ENCODE measurements at regions not wholly inside any gene's neighbourhood (a gene's known extent, or its start where the extent isn't known, plus 50 kb on each side); places are given as distances from the start of the nearest gene placed in this dataset.

DNA sequence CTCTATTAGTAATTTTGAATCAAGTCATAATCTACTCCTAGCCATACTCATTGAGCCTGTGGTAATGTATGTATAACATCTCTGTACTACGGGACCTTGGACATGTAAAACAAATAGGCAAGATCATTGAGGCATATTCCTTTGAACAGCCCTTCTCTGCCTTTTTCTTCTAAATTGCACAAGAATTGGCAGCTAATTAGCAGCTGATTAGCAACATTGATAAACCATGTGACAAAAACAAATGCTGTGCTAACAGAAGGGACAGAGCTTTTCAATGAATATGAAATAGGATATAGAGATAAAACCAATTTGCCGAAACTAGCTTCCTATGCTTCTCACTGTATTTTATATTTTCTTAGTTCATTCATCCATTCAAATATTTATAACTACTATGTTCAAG is 1474.2 kb downstream of the FAM181B start:
- TF ChIP-seq, protein P1, sequence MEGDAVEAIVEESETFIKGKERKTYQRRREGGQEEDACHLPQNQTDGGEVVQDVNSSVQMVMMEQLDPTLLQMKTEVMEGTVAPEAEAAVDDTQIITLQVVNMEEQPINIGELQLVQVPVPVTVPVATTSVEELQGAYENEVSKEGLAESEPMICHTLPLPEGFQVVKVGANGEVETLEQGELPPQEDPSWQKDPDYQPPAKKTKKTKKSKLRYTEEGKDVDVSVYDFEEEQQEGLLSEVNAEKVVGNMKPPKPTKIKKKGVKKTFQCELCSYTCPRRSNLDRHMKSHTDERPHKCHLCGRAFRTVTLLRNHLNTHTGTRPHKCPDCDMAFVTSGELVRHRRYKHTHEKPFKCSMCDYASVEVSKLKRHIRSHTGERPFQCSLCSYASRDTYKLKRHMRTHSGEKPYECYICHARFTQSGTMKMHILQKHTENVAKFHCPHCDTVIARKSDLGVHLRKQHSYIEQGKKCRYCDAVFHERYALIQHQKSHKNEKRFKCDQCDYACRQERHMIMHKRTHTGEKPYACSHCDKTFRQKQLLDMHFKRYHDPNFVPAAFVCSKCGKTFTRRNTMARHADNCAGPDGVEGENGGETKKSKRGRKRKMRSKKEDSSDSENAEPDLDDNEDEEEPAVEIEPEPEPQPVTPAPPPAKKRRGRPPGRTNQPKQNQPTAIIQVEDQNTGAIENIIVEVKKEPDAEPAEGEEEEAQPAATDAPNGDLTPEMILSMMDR (conservative IDR thresholded peaks at IDR 0.05; ENCODE audit: low read depth, low read length), result no peak
- TF ChIP-seq EZH2 (IDR thresholded peaks at IDR 0.05; ENCODE audit: low read length, unreplicated experiment) (no peak), EZH2phosphoT487 (IDR thresholded peaks at IDR 0.05; ENCODE audit: borderline replicate concordance, low read length) (no peak)
- no peaks in the 10 kb centered on the region for H4K20me1 ChIP-seq (ENCODE audit: low read length)
- H3K9ac ChIP-seq (ENCODE audit: low read length), result no peak overlapping the region
- H3K79me2 ChIP-seq (ENCODE audit: low read length), result no peaks in the 10 kb centered on the region
- H3K36me3 ChIP-seq (ENCODE audit: low read depth, low read length), result no peaks in the 10 kb centered on the region
- no peaks in the 10 kb centered on the region for H3K4me1 ChIP-seq (ENCODE audit: insufficient read depth, low read length)
- intact Hi-C loops (cut with micrococcal nuclease), result no loop called here
- no peak for ATAC-seq
- ChIA-PET CTCF (no interaction called here), POLR2A (ENCODE audit: unreplicated experiment) (no interaction called here)
- no peak overlapping the region for H3K4me3 ChIP-seq (ENCODE audit: low read length)
- no peak overlapping the region for H3K27ac ChIP-seq (ENCODE audit: low read length)
- no peaks in the 10 kb centered on the region for H3F3A ChIP-seq (ENCODE audit: low read length, unreplicated experiment)
- no peaks in the 10 kb centered on the region for H3K27me3 ChIP-seq (ENCODE audit: low read length)
- BruUV-seq (replicated peaks), result no TSS peak
- no peak for DNase-seq
- H3K9me2 ChIP-seq (replicated peaks; ENCODE audit: low read length), result no peaks in the 10 kb centered on the region
- no peak overlapping the region for H3K4me2 ChIP-seq (ENCODE audit: low read length)
- no peak overlapping the region for H2AFZ ChIP-seq (ENCODE audit: low read length)
- no peaks in the 10 kb centered on the region for H3K9me3 ChIP-seq (ENCODE audit: low read length)

DNA sequence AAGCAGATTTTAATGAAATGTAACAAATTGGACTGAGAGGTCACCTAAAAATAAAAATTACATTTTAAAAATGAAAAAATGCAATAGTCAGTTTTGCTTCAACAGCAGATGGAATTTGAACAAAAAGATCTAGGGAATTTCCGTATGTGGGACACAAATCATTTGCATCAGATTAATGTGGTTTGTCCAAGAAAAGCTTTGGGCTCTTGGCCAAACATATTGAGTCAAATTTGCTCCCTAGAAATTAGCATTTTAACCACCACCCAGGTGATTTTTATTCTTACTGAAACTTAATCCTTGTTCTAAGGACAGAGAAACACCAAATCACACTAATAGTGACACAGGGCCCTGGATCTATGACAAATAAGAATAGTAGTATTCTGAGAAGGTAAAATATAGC is 1477.8 kb downstream of the FAM181B start:
- ATAC-seq, result no peak
- Histone ChIP-seq H3K9ac (ENCODE audit: low read length) (no peak overlapping the region), H3K4me2 (ENCODE audit: low read length) (no peak overlapping the region), H3K9me3 (ENCODE audit: low read length) (no peaks in the 10 kb centered on the region), H2AFZ (ENCODE audit: low read length) (no peak overlapping the region), H3K4me1 (ENCODE audit: insufficient read depth, low read length) (no peaks in the 10 kb centered on the region), H3K9me2 (replicated peaks; ENCODE audit: low read length) (no peaks in the 10 kb centered on the region), H3K27ac (ENCODE audit: low read length) (no peak overlapping the region), H3K4me3 (ENCODE audit: low read length) (no peak overlapping the region), H3K79me2 (ENCODE audit: low read length) (no peaks in the 10 kb centered on the region), H4K20me1 (ENCODE audit: low read length) (no peaks in the 10 kb centered on the region), H3F3A (ENCODE audit: low read length, unreplicated experiment) (no peaks in the 10 kb centered on the region), H3K36me3 (ENCODE audit: low read depth, low read length) (no peaks in the 10 kb centered on the region), H3K27me3 (ENCODE audit: low read length) (no peaks in the 10 kb centered on the region)
- ChIA-PET POLR2A (ENCODE audit: unreplicated experiment) (no interaction called here), CTCF (no interaction called here)
- DNase-seq, result no peak
- BruUV-seq (replicated peaks), result no TSS peak
- TF ChIP-seq, protein P1 (conservative IDR thresholded peaks at IDR 0.05; ENCODE audit: low read depth, low read length), result no peak
- no peak for TF ChIP-seq EZH2 (IDR thresholded peaks at IDR 0.05; ENCODE audit: low read length, unreplicated experiment)
- TF ChIP-seq EZH2phosphoT487 (IDR thresholded peaks at IDR 0.05; ENCODE audit: borderline replicate concordance, low read length), result no peak
- intact Hi-C loops (cut with micrococcal nuclease), result no loop called here

DNA sequence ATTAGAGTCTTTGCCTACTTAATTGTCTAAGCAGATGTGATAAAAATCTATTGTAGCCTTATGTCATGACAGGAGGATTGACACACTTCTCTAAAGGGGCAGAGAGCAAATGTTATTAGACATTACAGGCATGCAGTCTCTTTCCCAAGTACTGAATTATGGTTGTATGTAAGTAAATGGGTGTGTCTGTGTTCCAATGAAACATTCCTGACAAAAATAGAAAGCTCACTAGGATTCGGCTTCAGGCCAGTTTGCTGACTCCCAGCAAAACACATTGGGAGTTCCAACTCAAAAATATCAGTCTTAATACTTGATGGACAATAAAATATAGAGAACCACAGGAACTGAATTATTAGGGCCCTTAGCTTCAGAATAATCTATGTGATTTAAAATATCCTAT is 1480.4 kb downstream of the FAM181B start:
- CTCF ChIA-PET, result no interaction called here
- no peak for DNase-seq
- POLR2A ChIA-PET (ENCODE audit: unreplicated experiment), result no interaction called here
- BruUV-seq (replicated peaks), result no TSS peak
- Histone ChIP-seq H3K79me2 (ENCODE audit: low read length) (no peaks in the 10 kb centered on the region), H4K20me1 (ENCODE audit: low read length) (no peaks in the 10 kb centered on the region), H3F3A (ENCODE audit: low read length, unreplicated experiment) (no peaks in the 10 kb centered on the region), H3K9me3 (ENCODE audit: low read length) (no peaks in the 10 kb centered on the region), H3K27me3 (ENCODE audit: low read length) (no peaks in the 10 kb centered on the region), H3K4me2 (ENCODE audit: low read length) (no peak overlapping the region), H2AFZ (ENCODE audit: low read length) (no peak overlapping the region), H3K9me2 (replicated peaks; ENCODE audit: low read length) (no peaks in the 10 kb centered on the region), H3K4me1 (ENCODE audit: insufficient read depth, low read length) (no peaks in the 10 kb centered on the region), H3K4me3 (ENCODE audit: low read length) (no peak overlapping the region), H3K9ac (ENCODE audit: low read length) (no peak overlapping the region), H3K36me3 (ENCODE audit: low read depth, low read length) (no peaks in the 10 kb centered on the region), H3K27ac (ENCODE audit: low read length) (no peak overlapping the region)
- intact Hi-C loops (cut with micrococcal nuclease), result no loop called here
- ATAC-seq, result no peak
- TF ChIP-seq EZH2phosphoT487 (IDR thresholded peaks at IDR 0.05; ENCODE audit: borderline replicate concordance, low read length), result no peak
- TF ChIP-seq, protein P1 (conservative IDR thresholded peaks at IDR 0.05; ENCODE audit: low read depth, low read length), result no peak
- TF ChIP-seq EZH2 (IDR thresholded peaks at IDR 0.05; ENCODE audit: low read length, unreplicated experiment), result no peak

Data from PC-3 (cell line).